HEK293T (cell line): ENCODE measurements at regions not wholly inside any gene's neighbourhood (a gene's known extent, or its start where the extent isn't known, plus 50 kb on each side); places are given as distances from the start of the nearest gene placed in this dataset.

Experiments used
- CTCF ChIA-PET: fragments of 350-600 bp; formaldehyde crosslinking; extraction: SDS; loops from one replicate; lab custom pipeline; 2021; ENCODE audit warnings: antibody characterized with exemption, inconsistent platforms; lab: Yijun Ruan, JAX
- POLR2A ChIA-PET: fragments of 350-600 bp; formaldehyde crosslinking; extraction: SDS; loops from one replicate; lab custom pipeline; 2020; ENCODE audit warnings: antibody characterized with exemption, inconsistent platforms; lab: Yijun Ruan, JAX
- DNase-seq: peaks from one replicate; pipeline ENCODE4 v3.0.0; 2012; ENCODE audit warnings: mixed read lengths; ENCODE audit errors: extremely low spot score
- BHLHE40 ChIP-seq: fragments of 450-650 bp; IDR thresholded peaks from 2 replicates; pipeline ENCODE4 v1.6.1; 2016; ENCODE audit warnings: mild to moderate bottlenecking, moderate library complexity, borderline replicate concordance
- CTBP1 ChIP-seq: fragments of 450-650 bp; IDR thresholded peaks from 2 replicates; pipeline ENCODE4 v1.6.1; 2016; ENCODE audit warnings: borderline replicate concordance
- FOXA1 ChIP-seq: fragments of 450-650 bp; IDR thresholded peaks from 2 replicates; pipeline ENCODE4 v1.6.1; 2016; ENCODE audit warnings: mild to moderate bottlenecking
- FOXK2 ChIP-seq: fragments of 450-650 bp; IDR thresholded peaks from 2 replicates; pipeline ENCODE4 v1.6.1; 2016; ENCODE audit warnings: mild to moderate bottlenecking
- HDGF ChIP-seq: fragments of 450-650 bp; IDR thresholded peaks from 2 replicates; pipeline ENCODE4 v1.6.1; 2017; ENCODE audit warnings: antibody characterized with exemption, borderline replicate concordance
- L3MBTL2 ChIP-seq: fragments of 450-650 bp; conservative IDR thresholded peaks from 2 replicates; pipeline ENCODE4 v1.6.1; 2016; ENCODE audit warnings: mild to moderate bottlenecking
- LEF1 ChIP-seq: fragments of 450-650 bp; IDR thresholded peaks from 2 replicates; pipeline ENCODE4 v1.6.1; 2017; ENCODE audit warnings: mild to moderate bottlenecking, borderline replicate concordance
- NFRKB ChIP-seq: fragments of 450-650 bp; IDR thresholded peaks from 2 replicates; pipeline ENCODE4 v1.6.1; 2016; ENCODE audit warnings: mild to moderate bottlenecking, moderate library complexity
- SUZ12 ChIP-seq: fragments of 450-650 bp; IDR thresholded peaks from 2 replicates; pipeline ENCODE4 v1.6.1; 2016; ENCODE audit warnings: mild to moderate bottlenecking
- TARDBP ChIP-seq: fragments of 450-650 bp; IDR thresholded peaks from 2 replicates; pipeline ENCODE4 v1.6.1; 2016
- ZNF384 ChIP-seq: fragments of 450-650 bp; IDR thresholded peaks from 2 replicates; pipeline ENCODE4 v1.6.1; 2016

- TF ChIP-seq FOXK2 (no peak), L3MBTL2 (no peak), CTBP1 (no peak), FOXA1 (no peak), ZNF384 (no peak), LEF1 (no peak), TARDBP (no peak), SUZ12 (no peak), BHLHE40 (no peak), NFRKB (no peak), HDGF (no peak)
- ChIA-PET CTCF (no interaction called here), POLR2A (no interaction called here)
- no peak for DNase-seq
Measured at GRCh38 chr3:56851966-56852884, 50.5 kb upstream of the ARHGEF3 start.
